Hematopoietic multipotent progenitor cell (in vitro differentiated cells): ENCODE measurements at regions not wholly inside any gene's neighbourhood (a gene's known extent, or its start where the extent isn't known, plus 50 kb on each side); places are given as distances from the start of the nearest gene placed in this dataset.
"Not testable (repeated sequence)": the region's sequence is repeated elsewhere in the genome, so short reads cannot be mapped to it uniquely, and the experiment has no call there.

Experiments used
- DNase-seq, 3 donors: peaks; one replicate each; pipeline ENCODE4 v3.0.0-alpha.2; 2011 to 2015; ENCODE audit warnings: low read depth in 2 of 3, low spot score in 2 of 3

GRCh38 chr5:138649316-138649720 is 74.1 kb upstream of the HSPA9 start:
- no peak for DNase-seq

GRCh38 chr5:138648841-138649240 is 73.6 kb upstream of the HSPA9 start:
- no peak for DNase-seq

- DNase-seq, result no peak
Measured at GRCh38 chr5:138647794-138648410, 72.7 kb upstream of the HSPA9 start.

- no peak for DNase-seq
Measured at GRCh38 chr5:138647261-138647788, 72.1 kb upstream of the HSPA9 start.

GRCh38 chr5:138646671-138647070 is 71.5 kb upstream of the HSPA9 start:
- DNase-seq, result no peak

GRCh38 chr5:138645778-138646575 is 70.8 kb upstream of the HSPA9 start:
- DNase-seq, result no peak

- DNase-seq, result no peak
Measured at GRCh38 chr5:138643040-138643791, 68.0 kb upstream of the HSPA9 start.

GRCh38 chr5:138641547-138642298 is 66.5 kb upstream of the HSPA9 start:
- peak; percentile 28 to 81 (median 66) for DNase-seq

- no peak for DNase-seq
Measured at GRCh38 chr5:138640646-138641254, 65.5 kb upstream of the HSPA9 start.

- no peak for DNase-seq
Measured at GRCh38 chr5:138640138-138640537, 64.9 kb upstream of the HSPA9 start.

GRCh38 chr5:138639326-138639725 is 64.1 kb upstream of the HSPA9 start:
- DNase-seq, result no peak

GRCh38 chr5:138637256-138637655 is 62.1 kb upstream of the HSPA9 start:
- no peak for DNase-seq

GRCh38 chr5:138636398-138636944 is 61.3 kb upstream of the HSPA9 start:
- no peak for DNase-seq

GRCh38 chr5:138635708-138636107 is 60.5 kb upstream of the HSPA9 start:
- DNase-seq, result no peak

GRCh38 chr5:138635265-138635664 is 60.1 kb upstream of the HSPA9 start:
- no peak for DNase-seq

GRCh38 chr5:138634804-138635203 is 59.6 kb upstream of the HSPA9 start:
- DNase-seq, result not testable (repeated sequence)

- DNase-seq, result peak in 2 of 3 donors; percentile 62 to 82
Measured at GRCh38 chr5:138632900-138633489, 57.8 kb upstream of the HSPA9 start.

- DNase-seq, result no peak
Measured at GRCh38 chr5:138631096-138631928, 56.1 kb upstream of the HSPA9 start.

- no peak for DNase-seq
Measured at GRCh38 chr5:138629392-138629791, 54.2 kb upstream of the HSPA9 start.
